Loucy (cell line): ENCODE measurements at regions not wholly inside any gene's neighbourhood (a gene's known extent, or its start where the extent isn't known, plus 50 kb on each side); places are given as distances from the start of the nearest gene placed in this dataset.

Experiments used
- H2AFZ ChIP-seq: fragments of 200-600 bp; sonication (generic); 2 replicates; pipeline ENCODE4 v1.6.0; 2016; ENCODE audit warnings: antibody characterized with exemption, mild to moderate bottlenecking, low read length, moderate library complexity
- H3F3A ChIP-seq: fragments of 200-600 bp; 2 replicates; pipeline ENCODE4 v1.6.0; 2016; ENCODE audit warnings: antibody characterized with exemption, low read depth, mild to moderate bottlenecking
- H3K27me3 ChIP-seq: fragments of 200-600 bp; sonication (generic); 2 replicates; pipeline ENCODE4 v1.6.1; 2014; ENCODE audit warnings: low read length, mild to moderate bottlenecking; ENCODE audit not compliant: insufficient read depth, poor library complexity, severe bottlenecking
- H3K36me3 ChIP-seq: fragments of 200-600 bp; sonication (generic); 2 replicates; pipeline ENCODE4 v1.6.1; 2016; ENCODE audit warnings: low read length; ENCODE audit not compliant: insufficient read depth
- H3K4me1 ChIP-seq: fragments of 200-600 bp; sonication (generic); 2 replicates; pipeline ENCODE4 v1.5.1; 2014; ENCODE audit warnings: low read length, mild to moderate bottlenecking; ENCODE audit not compliant: insufficient read depth, poor library complexity, severe bottlenecking
- H3K4me2 ChIP-seq: fragments of 200-600 bp; sonication (generic); 2 replicates; pipeline ENCODE4 v1.6.0; 2014; ENCODE audit warnings: antibody characterized with exemption, low read length, low read depth, mild to moderate bottlenecking; ENCODE audit not compliant: poor library complexity, severe bottlenecking
- H3K4me3 ChIP-seq: fragments of 200-600 bp; sonication (generic); 2 replicates; pipeline ENCODE4 v1.5.1; 2014; ENCODE audit warnings: low read length, mild to moderate bottlenecking, mixed read lengths; ENCODE audit not compliant: poor library complexity, severe bottlenecking
- H3K79me2 ChIP-seq: fragments of 200-600 bp; sonication (generic); 2 replicates; pipeline ENCODE4 v1.6.1; 2014; ENCODE audit warnings: low read length; ENCODE audit not compliant: insufficient read depth
- H3K9ac ChIP-seq: fragments of 200-600 bp; sonication (generic); 2 replicates; pipeline ENCODE4 v1.6.0; 2014; ENCODE audit warnings: mild to moderate bottlenecking, low read depth, low read length, moderate library complexity; ENCODE audit not compliant: poor library complexity, severe bottlenecking
- H3K9me2 ChIP-seq: fragments of 200-600 bp; sonication (generic); replicated peaks from 2 replicates; pipeline ENCODE4 v1.6.1; 2016; ENCODE audit warnings: low read depth, low read length, mixed read lengths
- H3K9me3 ChIP-seq: fragments of 200-600 bp; sonication (generic); 2 replicates; pipeline ENCODE4 v1.6.1; 2014; ENCODE audit warnings: mild to moderate bottlenecking, antibody characterized with exemption, low read length, low read depth; ENCODE audit not compliant: insufficient read depth
- H4K20me1 ChIP-seq: fragments of 200-600 bp; sonication (generic); 2 replicates; pipeline ENCODE4 v1.6.0; 2014; ENCODE audit warnings: antibody characterized with exemption, low read length, mild to moderate bottlenecking; ENCODE audit not compliant: insufficient read depth, poor library complexity, severe bottlenecking
- CTCF ChIP-seq: fragments of 200-600 bp; sonication (generic); conservative IDR thresholded peaks from 2 replicates; pipeline ENCODE4 v1.5.1; 2014; ENCODE audit warnings: mild to moderate bottlenecking, antibody characterized with exemption, low read length
- EZH2phosphoT487 ChIP-seq: fragments of 200-600 bp; IDR thresholded peaks from 2 replicates; pipeline ENCODE4 v1.6.1; 2018; ENCODE audit warnings: antibody characterized with exemption, mild to moderate bottlenecking, moderate library complexity, borderline replicate concordance

GRCh38 chr18:76232010-76232409, 263.0 kb downstream of the ZNF516 start:
- no peak overlapping the region for H2AFZ ChIP-seq
- no peaks in the 10 kb centered on the region for H3K9me2 ChIP-seq
- no peaks in the 10 kb centered on the region for H3K4me1 ChIP-seq
- no peaks in the 10 kb centered on the region for H3K27me3 ChIP-seq
- H4K20me1 ChIP-seq = no peaks in the 10 kb centered on the region
- no peak overlapping the region for H3K9ac ChIP-seq
- H3K4me3 ChIP-seq = no peak overlapping the region
- H3K79me2 ChIP-seq = no peaks in the 10 kb centered on the region
- H3K4me2 ChIP-seq = no peak overlapping the region
- H3K9me3 ChIP-seq = no peaks in the 10 kb centered on the region
- no peaks in the 10 kb centered on the region for H3F3A ChIP-seq
- H3K36me3 ChIP-seq = no peaks in the 10 kb centered on the region
- TF ChIP-seq EZH2phosphoT487 = no peak
- TF ChIP-seq CTCF = no peak

GRCh38 chr18:76231402-76231801, 263.6 kb downstream of the ZNF516 start:
- Histone ChIP-seq H2AFZ (no peak overlapping the region), H3K4me3 (no peak overlapping the region), H3K4me2 (no peak overlapping the region), H3K9me3 (no peaks in the 10 kb centered on the region), H3F3A (no peaks in the 10 kb centered on the region), H3K79me2 (no peaks in the 10 kb centered on the region), H3K27me3 (no peaks in the 10 kb centered on the region), H3K4me1 (no peaks in the 10 kb centered on the region), H3K9me2 (no peaks in the 10 kb centered on the region), H3K36me3 (no peaks in the 10 kb centered on the region), H4K20me1 (no peaks in the 10 kb centered on the region), H3K9ac (no peak overlapping the region)
- no peak for TF ChIP-seq EZH2phosphoT487
- no peak for TF ChIP-seq CTCF

- H3K9me3 ChIP-seq = no peaks in the 10 kb centered on the region
- H4K20me1 ChIP-seq = no peaks in the 10 kb centered on the region
- H3K36me3 ChIP-seq = no peaks in the 10 kb centered on the region
- H2AFZ ChIP-seq = no peak overlapping the region
- no peak overlapping the region for H3K4me2 ChIP-seq
- H3K27me3 ChIP-seq = no peaks in the 10 kb centered on the region
- no peak for TF ChIP-seq CTCF
- TF ChIP-seq EZH2phosphoT487 = no peak
- H3K9ac ChIP-seq = no peak overlapping the region
- no peaks in the 10 kb centered on the region for H3K9me2 ChIP-seq
- no peaks in the 10 kb centered on the region for H3K79me2 ChIP-seq
- H3F3A ChIP-seq = no peaks in the 10 kb centered on the region
- no peak overlapping the region for H3K4me3 ChIP-seq
- no peaks in the 10 kb centered on the region for H3K4me1 ChIP-seq
These were observed 264.3 kb downstream of the ZNF516 start for GRCh38 chr18:76230791-76231190.
